BE2C (cell line): ENCODE measurements at regions not wholly inside any gene's neighbourhood (a gene's known extent, or its start where the extent isn't known, plus 50 kb on each side); places are given as distances from the start of the nearest gene placed in this dataset.

Source experiments
- DNase-seq: peaks from one replicate; pipeline ENCODE4 v3.0.0-alpha.2; 2020
- H3K27me3 ChIP-seq: fragments of 250-450 bp; sonication (Bioruptor Pico); 2 replicates; pipeline ENCODE4 v1.5.1; 2020; ENCODE audit warnings: mild to moderate bottlenecking
- H3K36me3 ChIP-seq: fragments of 250-450 bp; sonication (Bioruptor Pico); 2 replicates; pipeline ENCODE4 v1.5.1; 2020; ENCODE audit warnings: mild to moderate bottlenecking
- H3K4me1 ChIP-seq: fragments of 250-450 bp; sonication (Bioruptor Pico); 2 replicates; pipeline ENCODE4 v1.5.1; 2020
- H3K4me3 ChIP-seq: 2 replicates; pipeline ENCODE4 v1.5.1; 2011; ENCODE audit warnings: low read depth, low read length
- H3K9me3 ChIP-seq: fragments of 250-450 bp; sonication (Bioruptor Pico); 2 replicates; pipeline ENCODE4 v1.5.1; 2020
- CTCF ChIP-seq: IDR thresholded peaks from 2 replicates; pipeline ENCODE4 v1.5.1; 2012; ENCODE audit warnings: mild to moderate bottlenecking, low read depth, low read length

DNA sequence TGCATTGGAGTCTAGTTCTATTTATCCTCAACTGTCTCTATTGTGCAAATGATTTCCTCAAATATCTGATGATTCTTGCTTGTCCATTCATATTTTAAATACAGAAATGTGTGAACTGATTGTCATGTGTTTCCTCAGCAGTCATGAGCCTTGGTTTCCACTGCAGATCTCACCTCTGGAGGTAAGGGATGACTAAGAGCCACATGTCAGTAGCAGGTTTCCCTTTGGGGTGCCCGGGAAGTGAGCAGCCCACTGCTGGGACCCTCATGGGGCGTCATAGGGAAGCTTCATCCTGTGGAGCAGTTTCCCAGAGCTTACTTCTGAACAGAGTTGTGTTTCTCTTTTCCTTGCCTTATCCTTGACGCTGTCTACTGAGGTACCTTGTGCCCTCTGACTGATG lies 149.2 kb upstream of the TOPAZ1 start:
- no peak for TF ChIP-seq CTCF
- H3K4me3 ChIP-seq: no peak overlapping the region
- DNase-seq: no peak

GRCh38 chr3:44093531-44093930 lies 148.2 kb upstream of the TOPAZ1 start:
- no peaks in the 10 kb centered on the region for H3K4me1 ChIP-seq
- no peak for DNase-seq
- TF ChIP-seq CTCF: no peak
- no peaks in the 10 kb centered on the region for H3K9me3 ChIP-seq
- no peak overlapping the region for H3K4me3 ChIP-seq
- no peaks in the 10 kb centered on the region for H3K36me3 ChIP-seq
- no peaks in the 10 kb centered on the region for H3K27me3 ChIP-seq

More for the DNA sequence above, 149.2 kb upstream of the TOPAZ1 start:
- H3K36me3 ChIP-seq: no peaks in the 10 kb centered on the region
- no peaks in the 10 kb centered on the region for H3K9me3 ChIP-seq
- no peaks in the 10 kb centered on the region for H3K4me1 ChIP-seq
- H3K27me3 ChIP-seq: no peaks in the 10 kb centered on the region

DNA sequence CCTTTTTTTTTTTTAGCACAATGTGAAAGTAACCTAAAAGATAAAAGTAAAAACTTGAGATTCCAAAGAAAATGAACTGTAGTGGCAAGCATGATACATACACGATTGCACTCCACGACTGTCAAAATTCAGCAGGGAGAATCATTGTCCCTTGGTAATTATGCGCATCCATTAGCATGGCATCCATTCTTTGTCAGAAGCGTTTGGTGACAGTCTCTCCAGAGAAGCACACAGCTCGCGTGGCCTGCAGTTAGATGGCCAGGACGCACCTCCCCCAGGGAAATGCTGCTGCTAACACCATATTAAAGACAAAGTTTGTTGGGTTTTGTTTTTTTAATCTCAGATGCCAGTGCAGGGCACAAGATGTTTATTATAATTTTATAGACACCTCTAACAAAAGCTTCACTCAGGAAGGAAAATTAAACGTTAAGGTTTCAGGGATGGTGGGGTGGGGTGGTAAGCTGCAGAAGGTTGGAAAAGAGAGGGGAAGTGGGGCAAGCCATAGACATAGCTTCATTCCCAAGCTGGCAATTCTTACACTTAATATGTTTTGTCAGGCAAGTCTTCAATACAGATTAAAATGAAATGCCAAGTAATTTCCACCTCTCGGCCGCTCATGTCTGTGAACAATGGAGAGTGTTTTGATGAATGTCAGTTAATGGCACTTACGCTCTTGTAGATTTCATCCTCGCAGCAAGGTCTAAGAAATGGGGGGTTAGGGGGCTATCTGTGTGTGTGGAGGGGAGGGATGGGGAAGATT lies 142.8 kb upstream of the TOPAZ1 start:
- no peaks in the 10 kb centered on the region for H3K36me3 ChIP-seq
- no peak overlapping the region for H3K4me3 ChIP-seq
- H3K9me3 ChIP-seq: no peaks in the 10 kb centered on the region
- no peaks in the 10 kb centered on the region for H3K27me3 ChIP-seq
- no peaks in the 10 kb centered on the region for H3K4me1 ChIP-seq
- TF ChIP-seq CTCF: no peak
- no peak for DNase-seq

DNA sequence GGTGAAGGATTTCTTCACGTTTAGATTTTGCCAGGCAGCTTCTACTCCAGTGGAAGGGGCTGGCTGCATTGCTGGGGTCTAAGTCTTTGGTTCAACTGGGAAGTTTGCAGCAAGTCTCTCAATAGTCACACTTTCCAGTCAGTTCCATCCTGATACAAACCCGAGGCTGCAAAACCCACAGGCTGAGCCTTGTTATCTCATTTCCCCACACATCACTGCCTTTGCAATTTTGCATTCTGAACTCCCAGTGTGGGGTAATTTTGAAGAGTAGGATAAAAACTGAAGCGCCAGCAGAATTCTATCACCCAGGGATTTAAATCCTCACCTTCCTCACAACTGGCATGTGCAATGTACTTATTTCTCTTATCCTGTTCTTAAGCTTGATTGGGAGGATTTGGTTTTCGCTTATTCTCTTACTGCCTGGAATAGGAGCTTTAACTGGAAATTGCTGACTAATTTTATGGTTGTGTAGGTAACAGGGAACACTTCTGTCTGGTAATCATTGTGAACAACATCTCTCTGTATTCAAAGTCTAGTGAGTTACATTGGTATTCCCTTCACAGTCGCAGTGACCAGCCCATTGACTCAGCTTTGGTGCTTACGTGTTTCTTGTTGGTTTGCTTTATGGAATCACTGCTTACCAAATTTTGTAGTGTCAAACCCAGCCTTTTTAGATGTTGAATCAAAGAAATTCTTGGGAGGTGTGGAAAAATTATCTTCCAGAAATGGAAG lies 142.0 kb upstream of the TOPAZ1 start:
- Histone ChIP-seq H3K9me3 (no peaks in the 10 kb centered on the region), H3K4me1 (no peaks in the 10 kb centered on the region), H3K36me3 (no peaks in the 10 kb centered on the region), H3K4me3 (no peak overlapping the region), H3K27me3 (no peaks in the 10 kb centered on the region)
- no peak for DNase-seq
- TF ChIP-seq CTCF: no peak

- no peaks in the 10 kb centered on the region for H3K27me3 ChIP-seq
Observed at GRCh38 chr3:44100298-44100695, 141.4 kb upstream of the TOPAZ1 start.

More at GRCh38 chr3:44100298-44100695, 141.4 kb upstream of the TOPAZ1 start:
- Histone ChIP-seq H3K4me3 (no peak overlapping the region), H3K4me1 (no peaks in the 10 kb centered on the region), H3K36me3 (no peaks in the 10 kb centered on the region), H3K9me3 (no peaks in the 10 kb centered on the region)
- TF ChIP-seq CTCF: no peak
- DNase-seq: no peak
